Breast epithelium (tissue), 3 donors: ENCODE measurements at regions not wholly inside any gene's neighbourhood (a gene's known extent, or its start where the extent isn't known, plus 50 kb on each side); places are given as distances from the start of the nearest gene placed in this dataset.

Experiments used
- POLR2A ChIP-seq: fragments of 450-650 bp; IDR thresholded peaks from one replicate; pipeline ENCODE4 v1.6.1; 2016; ENCODE audit warnings: antibody characterized with exemption, mild to moderate bottlenecking, moderate library complexity
- POLR2AphosphoS5 ChIP-seq, 3 donors: sonication (generic); formaldehyde crosslinking; IDR thresholded peaks; one replicate each; pipeline ENCODE4 v1.6.1; 2017; ENCODE audit warnings: antibody characterized with exemption in 3 of 3
- TF ChIP-seq, protein P1 (sequence below), 3 donors: fragments of 450-650 bp; IDR thresholded peaks; one replicate each; pipeline ENCODE4 v1.5.1; 2016 to 2017; ENCODE audit warnings: antibody characterized with exemption in 3 of 3, mild to moderate bottlenecking in 3 of 3, moderate library complexity in 3 of 3

DNA sequence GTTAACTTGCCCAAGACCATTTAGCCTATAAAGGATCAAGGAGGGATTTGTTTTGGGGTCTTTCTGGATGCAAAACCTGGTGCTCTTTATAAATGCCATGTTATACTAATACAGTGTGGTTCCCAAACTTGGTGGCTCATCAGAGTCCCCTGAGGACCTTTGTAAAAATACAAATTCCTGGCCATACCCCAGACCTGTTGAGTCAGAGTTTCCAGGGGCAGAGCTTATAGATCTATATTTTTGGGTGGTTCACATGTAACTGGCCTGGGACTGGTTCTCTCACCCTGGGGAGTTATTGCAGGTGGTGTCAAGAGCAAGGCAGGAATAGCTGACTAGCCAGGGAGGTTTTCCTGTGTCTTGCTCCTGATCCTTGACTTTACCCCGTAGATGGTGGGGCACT is 136.9 kb upstream of the HNRNPU start:
- TF ChIP-seq POLR2AphosphoS5 (IDR thresholded peaks at IDR 0.05) (no peak), POLR2A (no peak)
- TF ChIP-seq, protein P1, sequence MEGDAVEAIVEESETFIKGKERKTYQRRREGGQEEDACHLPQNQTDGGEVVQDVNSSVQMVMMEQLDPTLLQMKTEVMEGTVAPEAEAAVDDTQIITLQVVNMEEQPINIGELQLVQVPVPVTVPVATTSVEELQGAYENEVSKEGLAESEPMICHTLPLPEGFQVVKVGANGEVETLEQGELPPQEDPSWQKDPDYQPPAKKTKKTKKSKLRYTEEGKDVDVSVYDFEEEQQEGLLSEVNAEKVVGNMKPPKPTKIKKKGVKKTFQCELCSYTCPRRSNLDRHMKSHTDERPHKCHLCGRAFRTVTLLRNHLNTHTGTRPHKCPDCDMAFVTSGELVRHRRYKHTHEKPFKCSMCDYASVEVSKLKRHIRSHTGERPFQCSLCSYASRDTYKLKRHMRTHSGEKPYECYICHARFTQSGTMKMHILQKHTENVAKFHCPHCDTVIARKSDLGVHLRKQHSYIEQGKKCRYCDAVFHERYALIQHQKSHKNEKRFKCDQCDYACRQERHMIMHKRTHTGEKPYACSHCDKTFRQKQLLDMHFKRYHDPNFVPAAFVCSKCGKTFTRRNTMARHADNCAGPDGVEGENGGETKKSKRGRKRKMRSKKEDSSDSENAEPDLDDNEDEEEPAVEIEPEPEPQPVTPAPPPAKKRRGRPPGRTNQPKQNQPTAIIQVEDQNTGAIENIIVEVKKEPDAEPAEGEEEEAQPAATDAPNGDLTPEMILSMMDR (IDR thresholded peaks at IDR 0.05) = no peak
